Loucy (cell line): ENCODE measurements at regions not wholly inside any gene's neighbourhood (a gene's known extent, or its start where the extent isn't known, plus 50 kb on each side); places are given as distances from the start of the nearest gene placed in this dataset.
A peak's percentile ranks its signal among the peaks of the same experiment; 100 is the strongest.

Experiments used
- H2AFZ ChIP-seq: fragments of 200-600 bp; sonication (generic); 2 replicates; pipeline ENCODE4 v1.6.0; 2016; ENCODE audit warnings: antibody characterized with exemption, mild to moderate bottlenecking, low read length, moderate library complexity
- H3F3A ChIP-seq: fragments of 200-600 bp; 2 replicates; pipeline ENCODE4 v1.6.0; 2016; ENCODE audit warnings: antibody characterized with exemption, low read depth, mild to moderate bottlenecking
- H3K27me3 ChIP-seq: fragments of 200-600 bp; sonication (generic); 2 replicates; pipeline ENCODE4 v1.6.1; 2014; ENCODE audit warnings: low read length, mild to moderate bottlenecking; ENCODE audit not compliant: insufficient read depth, poor library complexity, severe bottlenecking
- H3K36me3 ChIP-seq: fragments of 200-600 bp; sonication (generic); 2 replicates; pipeline ENCODE4 v1.6.1; 2016; ENCODE audit warnings: low read length; ENCODE audit not compliant: insufficient read depth
- H3K4me1 ChIP-seq: fragments of 200-600 bp; sonication (generic); 2 replicates; pipeline ENCODE4 v1.5.1; 2014; ENCODE audit warnings: low read length, mild to moderate bottlenecking; ENCODE audit not compliant: insufficient read depth, poor library complexity, severe bottlenecking
- H3K4me2 ChIP-seq: fragments of 200-600 bp; sonication (generic); 2 replicates; pipeline ENCODE4 v1.6.0; 2014; ENCODE audit warnings: antibody characterized with exemption, low read length, low read depth, mild to moderate bottlenecking; ENCODE audit not compliant: poor library complexity, severe bottlenecking
- H3K4me3 ChIP-seq: fragments of 200-600 bp; sonication (generic); 2 replicates; pipeline ENCODE4 v1.5.1; 2014; ENCODE audit warnings: low read length, mild to moderate bottlenecking, mixed read lengths; ENCODE audit not compliant: poor library complexity, severe bottlenecking
- H3K79me2 ChIP-seq: fragments of 200-600 bp; sonication (generic); 2 replicates; pipeline ENCODE4 v1.6.1; 2014; ENCODE audit warnings: low read length; ENCODE audit not compliant: insufficient read depth
- H3K9ac ChIP-seq: fragments of 200-600 bp; sonication (generic); 2 replicates; pipeline ENCODE4 v1.6.0; 2014; ENCODE audit warnings: mild to moderate bottlenecking, low read depth, low read length, moderate library complexity; ENCODE audit not compliant: poor library complexity, severe bottlenecking
- H3K9me2 ChIP-seq: fragments of 200-600 bp; sonication (generic); replicated peaks from 2 replicates; pipeline ENCODE4 v1.6.1; 2016; ENCODE audit warnings: low read depth, low read length, mixed read lengths
- H3K9me3 ChIP-seq: fragments of 200-600 bp; sonication (generic); 2 replicates; pipeline ENCODE4 v1.6.1; 2014; ENCODE audit warnings: mild to moderate bottlenecking, antibody characterized with exemption, low read length, low read depth; ENCODE audit not compliant: insufficient read depth
- H4K20me1 ChIP-seq: fragments of 200-600 bp; sonication (generic); 2 replicates; pipeline ENCODE4 v1.6.0; 2014; ENCODE audit warnings: antibody characterized with exemption, low read length, mild to moderate bottlenecking; ENCODE audit not compliant: insufficient read depth, poor library complexity, severe bottlenecking
- CTCF ChIP-seq: fragments of 200-600 bp; sonication (generic); conservative IDR thresholded peaks from 2 replicates; pipeline ENCODE4 v1.5.1; 2014; ENCODE audit warnings: mild to moderate bottlenecking, antibody characterized with exemption, low read length
- EZH2phosphoT487 ChIP-seq: fragments of 200-600 bp; IDR thresholded peaks from 2 replicates; pipeline ENCODE4 v1.6.1; 2018; ENCODE audit warnings: antibody characterized with exemption, mild to moderate bottlenecking, moderate library complexity, borderline replicate concordance

DNA sequence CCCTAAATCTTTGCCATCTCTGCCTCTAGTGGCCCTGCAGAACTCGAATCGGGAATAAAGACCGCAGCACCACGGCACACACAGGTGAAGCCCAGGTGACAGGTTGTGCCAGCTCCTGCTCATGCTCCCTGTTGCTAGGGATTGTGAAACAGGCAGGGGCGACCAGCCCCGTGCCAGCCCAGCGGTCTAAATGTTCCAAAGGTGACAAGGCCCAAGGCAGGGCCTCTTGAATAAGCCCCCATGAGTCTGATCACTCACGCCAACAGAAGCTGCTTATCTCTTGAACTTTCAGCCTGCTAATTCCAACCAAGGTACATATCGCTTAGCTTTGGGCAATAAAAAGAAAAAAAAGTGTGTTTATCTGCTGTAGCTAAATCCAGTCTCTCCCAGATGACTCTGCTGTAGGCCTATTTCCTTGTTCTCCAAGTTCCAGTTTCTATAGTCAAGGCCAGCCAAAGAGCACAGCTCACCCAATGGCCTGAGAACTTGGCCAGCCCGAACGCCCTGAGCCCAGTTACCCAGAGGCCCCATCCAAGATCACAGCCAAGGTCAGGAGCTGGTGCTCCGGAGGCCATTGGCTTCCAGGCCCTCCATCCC, 191.1 kb upstream of the GPR12 start:
- no peak overlapping the region for H2AFZ ChIP-seq
- H3K4me1 ChIP-seq: peaks cover 69% of the 10 kb centered on the region
- TF ChIP-seq EZH2phosphoT487: no peak
- no peak for TF ChIP-seq CTCF
- H4K20me1 ChIP-seq: no peaks in the 10 kb centered on the region
- no peaks in the 10 kb centered on the region for H3K9me2 ChIP-seq
- no peaks in the 10 kb centered on the region for H3K36me3 ChIP-seq
- H3K4me3 ChIP-seq: no peak overlapping the region
- H3F3A ChIP-seq: no peaks in the 10 kb centered on the region
- no peak overlapping the region for H3K4me2 ChIP-seq
- H3K9me3 ChIP-seq: no peaks in the 10 kb centered on the region
- H3K27me3 ChIP-seq: no peaks in the 10 kb centered on the region
- no peaks in the 10 kb centered on the region for H3K79me2 ChIP-seq
- H3K9ac ChIP-seq: no peak overlapping the region

DNA sequence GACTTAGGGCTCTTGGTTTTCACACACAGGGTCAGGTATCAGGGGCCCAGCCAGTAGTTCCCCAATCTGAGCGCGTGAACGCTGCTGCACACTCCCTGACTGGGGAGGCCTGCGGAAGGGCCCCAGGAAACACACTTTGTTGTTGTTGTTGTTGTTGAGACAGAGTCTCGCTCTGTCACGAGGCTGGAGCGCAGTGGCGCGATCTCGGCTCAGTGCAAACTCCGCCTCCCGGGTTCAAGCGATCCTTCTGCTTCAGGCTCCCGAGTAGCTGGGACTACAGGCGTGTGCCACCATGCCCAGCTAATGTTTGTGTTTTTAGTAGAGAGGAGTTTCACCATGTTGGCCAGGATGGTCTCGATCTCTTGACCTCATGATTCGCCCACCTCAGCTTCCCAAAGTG, 190.4 kb upstream of the GPR12 start:
- no peaks in the 10 kb centered on the region for H3K79me2 ChIP-seq

GRCh38 chr13:26950546-26950945, 190.0 kb upstream of the GPR12 start:
- Histone ChIP-seq H2AFZ (no peak overlapping the region), H3K9me2 (no peaks in the 10 kb centered on the region), H4K20me1 (no peaks in the 10 kb centered on the region), H3K27me3 (no peaks in the 10 kb centered on the region), H3F3A (no peaks in the 10 kb centered on the region), H3K79me2 (no peaks in the 10 kb centered on the region), H3K4me1 (peaks cover 59% of the 10 kb centered on the region), H3K9me3 (no peaks in the 10 kb centered on the region), H3K4me3 (no peak overlapping the region), H3K36me3 (no peaks in the 10 kb centered on the region), H3K9ac (peak overlapping the region; percentile 10), H3K4me2 (no peak overlapping the region)
- TF ChIP-seq EZH2phosphoT487 (no peak), CTCF (no peak)

More for the DNA sequence above, 190.4 kb upstream of the GPR12 start:
- Histone ChIP-seq H3K9ac (no peak overlapping the region), H3K9me2 (no peaks in the 10 kb centered on the region), H3K4me1 (peaks cover 62% of the 10 kb centered on the region), H2AFZ (no peak overlapping the region), H3K4me3 (no peak overlapping the region), H3K27me3 (no peaks in the 10 kb centered on the region), H3F3A (no peaks in the 10 kb centered on the region), H4K20me1 (no peaks in the 10 kb centered on the region), H3K36me3 (no peaks in the 10 kb centered on the region), H3K9me3 (no peaks in the 10 kb centered on the region), H3K4me2 (no peak overlapping the region)
- TF ChIP-seq CTCF (no peak), EZH2phosphoT487 (no peak)
